Mammary epithelial cell (primary cell): ENCODE measurements at regions not wholly inside any gene's neighbourhood (a gene's known extent, or its start where the extent isn't known, plus 50 kb on each side); places are given as distances from the start of the nearest gene placed in this dataset.

Experiments used
- EZH2 ChIP-seq: IDR thresholded peaks from 2 replicates; pipeline ENCODE4 v1.6.1; 2012; ENCODE audit warnings: low read length, inconsistent platforms, borderline replicate concordance
- TF ChIP-seq, protein P1 (sequence below), 2 donors: IDR thresholded peaks in 1 of 2; conservative IDR thresholded peaks in 1 of 2; 2 replicates each; pipeline ENCODE4 v1.5.1; 2011 to 2012; ENCODE audit warnings: inconsistent platforms in 2 of 2, low read length in 2 of 2, mild to moderate bottlenecking in 2 of 2, control low read depth in 1 of 2, low read depth in 1 of 2; ENCODE audit not compliant: insufficient read depth in 1 of 2; ENCODE audit errors: extremely low read depth in 1 of 2

DNA sequence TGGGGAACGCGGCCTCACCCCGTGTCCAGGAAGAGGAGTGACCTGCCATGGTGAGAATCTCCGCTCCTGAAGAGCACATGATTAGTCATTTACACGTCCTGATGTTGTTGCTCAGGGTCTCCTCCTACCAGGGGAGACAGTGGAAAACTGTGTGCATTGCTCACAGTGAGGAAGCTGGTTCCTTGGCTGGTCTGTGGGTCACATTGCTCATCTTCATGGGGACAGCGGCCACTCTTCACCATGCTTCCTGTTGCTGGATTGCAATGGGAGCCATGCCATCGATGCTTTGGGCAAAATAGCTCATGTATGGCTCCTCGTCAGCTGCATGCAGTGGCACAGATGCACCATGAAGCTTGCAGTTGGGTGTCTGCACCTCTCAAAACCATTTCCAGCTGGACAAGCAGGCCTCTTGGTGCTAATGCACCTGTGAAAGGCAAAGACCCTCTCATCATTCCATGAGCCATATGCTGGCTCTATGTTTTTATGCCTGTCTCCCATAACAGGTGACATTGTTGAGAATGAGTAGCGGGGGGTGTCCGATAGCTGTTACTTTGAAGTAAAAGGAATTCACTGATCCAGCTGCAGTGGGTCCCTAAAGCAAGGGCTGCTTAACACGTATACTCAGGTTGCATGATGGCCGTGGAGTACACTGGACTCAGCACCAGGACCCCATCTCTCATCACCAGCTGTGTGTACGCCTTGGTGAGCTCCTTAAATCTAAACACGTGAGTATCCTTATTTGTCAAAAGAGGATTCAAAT lies 135.0 kb upstream of the ALKAL2 start:
- TF ChIP-seq, protein P1, sequence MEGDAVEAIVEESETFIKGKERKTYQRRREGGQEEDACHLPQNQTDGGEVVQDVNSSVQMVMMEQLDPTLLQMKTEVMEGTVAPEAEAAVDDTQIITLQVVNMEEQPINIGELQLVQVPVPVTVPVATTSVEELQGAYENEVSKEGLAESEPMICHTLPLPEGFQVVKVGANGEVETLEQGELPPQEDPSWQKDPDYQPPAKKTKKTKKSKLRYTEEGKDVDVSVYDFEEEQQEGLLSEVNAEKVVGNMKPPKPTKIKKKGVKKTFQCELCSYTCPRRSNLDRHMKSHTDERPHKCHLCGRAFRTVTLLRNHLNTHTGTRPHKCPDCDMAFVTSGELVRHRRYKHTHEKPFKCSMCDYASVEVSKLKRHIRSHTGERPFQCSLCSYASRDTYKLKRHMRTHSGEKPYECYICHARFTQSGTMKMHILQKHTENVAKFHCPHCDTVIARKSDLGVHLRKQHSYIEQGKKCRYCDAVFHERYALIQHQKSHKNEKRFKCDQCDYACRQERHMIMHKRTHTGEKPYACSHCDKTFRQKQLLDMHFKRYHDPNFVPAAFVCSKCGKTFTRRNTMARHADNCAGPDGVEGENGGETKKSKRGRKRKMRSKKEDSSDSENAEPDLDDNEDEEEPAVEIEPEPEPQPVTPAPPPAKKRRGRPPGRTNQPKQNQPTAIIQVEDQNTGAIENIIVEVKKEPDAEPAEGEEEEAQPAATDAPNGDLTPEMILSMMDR (conservative IDR thresholded peaks at IDR 0.05 in 1 of 2, IDR thresholded peaks at IDR 0.05 in 1 of 2; ENCODE audit: extremely low read depth in 1 of 2, insufficient read depth in 1 of 2, low read depth in 1 of 2, low read length in 2 of 2) = no peak
- TF ChIP-seq EZH2 = no peak
